ENCODE measurements at regions not wholly inside any gene's neighbourhood (a gene's known extent, or its start where the extent isn't known, plus 50 kb on each side); places are given as distances from the start of the nearest gene placed in this dataset.

- in situ Hi-C loops (cut with MboI; ENCODE audit: low pct_ligation_motif_present in 1 of 4, low pct_unique_long_range_greater_than_20kb in 1 of 4, low sequenced_read_pairs in 3 of 4) = no loop called here
- 64 to 67% methylated on average over 3 of the region's 3 CpGs for WGBS, 2 donors (ENCODE audit: low coverage in 1 of 2)
- H3K4me1 ChIP-seq = peaks cover 3 to 27% (median 17%) of the 10 kb centered on the region in 4 donors
- H3K27ac ChIP-seq = no peak overlapping the region
- TF ChIP-seq CTCF (IDR thresholded peaks at IDR 0.05) = no peak
- TF ChIP-seq EP300 (IDR thresholded peaks at IDR 0.05; ENCODE audit: low read depth) = no peak
- TF ChIP-seq POLR2A (IDR thresholded peaks at IDR 0.05) = no peak
- TF ChIP-seq POLR2AphosphoS5 (IDR thresholded peaks at IDR 0.05) = no peak
- no peaks in the 10 kb centered on the region for H3K27me3 ChIP-seq
- DNase-seq = no peak
- H3K4me3 ChIP-seq = no peak overlapping the region
- intact Hi-C loops (cut with DNase I; ENCODE audit: low total_unique reads) = no loop called here
- H3K36me3 ChIP-seq = no peaks in the 10 kb centered on the region
- H3K9me3 ChIP-seq = no peaks in the 10 kb centered on the region
Measured at GRCh38 chr1:208950206-208950605, 633.3 kb upstream of the CAMK1G start.

- Histone ChIP-seq H3K4me3 (no peak overlapping the region), H3K36me3 (no peaks in the 10 kb centered on the region), H3K27me3 (no peaks in the 10 kb centered on the region), H3K27ac (peak overlapping the region; percentile 31 to 61 (median 56)), H3K4me1 (peaks cover 3 to 27% (median 17%) of the 10 kb centered on the region in 4 donors), H3K9me3 (no peaks in the 10 kb centered on the region)
- DNase-seq = no peak
- TF ChIP-seq EP300 (IDR thresholded peaks at IDR 0.05; ENCODE audit: low read depth) (no peak), POLR2AphosphoS5 (IDR thresholded peaks at IDR 0.05) (no peak), CTCF (IDR thresholded peaks at IDR 0.05) (no peak), POLR2A (IDR thresholded peaks at IDR 0.05) (no peak)
- intact Hi-C loops (cut with DNase I; ENCODE audit: low total_unique reads) = no loop called here
- WGBS, 2 donors (ENCODE audit: low coverage in 1 of 2) = 65% methylated on average over 5 of the region's 5 CpGs; no CpG with 5 or more reads in 1 of the 2 donors
- in situ Hi-C loops (cut with MboI; ENCODE audit: low pct_ligation_motif_present in 1 of 4, low pct_unique_long_range_greater_than_20kb in 1 of 4, low sequenced_read_pairs in 3 of 4) = no loop called here
Measured at GRCh38 chr1:208951026-208951525, 632.4 kb upstream of the CAMK1G start.

- TF ChIP-seq POLR2AphosphoS5 (IDR thresholded peaks at IDR 0.05) (peak in 1 of 3 donors; percentile 51), EP300 (IDR thresholded peaks at IDR 0.05; ENCODE audit: low read depth) (no peak)
- no peaks in the 10 kb centered on the region for H3K9me3 ChIP-seq
- H3K4me3 ChIP-seq = no peak overlapping the region
- in situ Hi-C loops (cut with MboI; ENCODE audit: low pct_ligation_motif_present in 1 of 4, low pct_unique_long_range_greater_than_20kb in 1 of 4, low sequenced_read_pairs in 3 of 4) = no loop called here
- H3K27ac ChIP-seq = peak overlapping the region; percentile 47 to 68 (median 58)
- peak; percentile 15 for DNase-seq
- H3K27me3 ChIP-seq = no peaks in the 10 kb centered on the region
- no peaks in the 10 kb centered on the region for H3K36me3 ChIP-seq
- peaks cover 3 to 27% (median 17%) of the 10 kb centered on the region in 4 donors for H3K4me1 ChIP-seq
- intact Hi-C loops (cut with DNase I; ENCODE audit: low total_unique reads) = no loop called here
Measured at GRCh38 chr1:208951908-208952307, 631.6 kb upstream of the CAMK1G start.

- H3K27ac ChIP-seq = no peak overlapping the region
- intact Hi-C loops (cut with DNase I; ENCODE audit: low total_unique reads) (no loop called here), in situ Hi-C loops (cut with MboI; ENCODE audit: low pct_ligation_motif_present in 1 of 4, low pct_unique_long_range_greater_than_20kb in 1 of 4, low sequenced_read_pairs in 3 of 4) (no loop called here)
- no peaks in the 10 kb centered on the region for H3K36me3 ChIP-seq
- H3K27me3 ChIP-seq = no peaks in the 10 kb centered on the region
- TF ChIP-seq EP300 (IDR thresholded peaks at IDR 0.05; ENCODE audit: low read depth) (no peak), POLR2A (IDR thresholded peaks at IDR 0.05) (no peak), CTCF (IDR thresholded peaks at IDR 0.05) (no peak), POLR2AphosphoS5 (IDR thresholded peaks at IDR 0.05) (no peak)
- DNase-seq = no peak
- no peaks in the 10 kb centered on the region for H3K4me1 ChIP-seq
- H3K9me3 ChIP-seq = peaks cover 11 to 15% of the 10 kb centered on the region in 2 donors
- no peak overlapping the region for H3K4me3 ChIP-seq
Measured at GRCh38 chr1:208962867-208963266, 620.6 kb upstream of the CAMK1G start.

GRCh38 chr1:208965351-208965750 is 618.2 kb upstream of the CAMK1G start:
- Histone ChIP-seq H3K4me1 (no peaks in the 10 kb centered on the region), H3K27ac (no peak overlapping the region), H3K9me3 (no peaks in the 10 kb centered on the region), H3K4me3 (no peak overlapping the region), H3K27me3 (no peaks in the 10 kb centered on the region), H3K36me3 (no peaks in the 10 kb centered on the region)
- intact Hi-C loops (cut with DNase I; ENCODE audit: low total_unique reads) = no loop called here
- DNase-seq = no peak
- no peak for TF ChIP-seq POLR2AphosphoS5 (IDR thresholded peaks at IDR 0.05)
- TF ChIP-seq EP300 (IDR thresholded peaks at IDR 0.05; ENCODE audit: low read depth) = no peak
- TF ChIP-seq POLR2A (IDR thresholded peaks at IDR 0.05) = no peak
- no peak for TF ChIP-seq CTCF (IDR thresholded peaks at IDR 0.05)
- in situ Hi-C loops (cut with MboI; ENCODE audit: low pct_ligation_motif_present in 1 of 4, low pct_unique_long_range_greater_than_20kb in 1 of 4, low sequenced_read_pairs in 3 of 4) = no loop called here
